OCI-LY7 (cell line): ENCODE measurements at regions not wholly inside any gene's neighbourhood (a gene's known extent, or its start where the extent isn't known, plus 50 kb on each side); places are given as distances from the start of the nearest gene placed in this dataset.

Experiments used
- BruUV-seq: library from RNA; stranded (reverse); fragments of 400-500 nt; replicated peaks from 2 replicates; lab custom pipeline; 2021; lab: Mats Ljungman, UMichigan
- CTCF ChIA-PET: fragments of 300-600 bp; sonication (Branson Sonifier 250); formaldehyde crosslinking; loops from one replicate; lab custom pipeline; 2022; ENCODE audit warnings: antibody characterized with exemption; ENCODE audit not compliant: unreplicated experiment; lab: Charles Lee
- POLR2A ChIA-PET: fragments of 300-600 bp; sonication (Branson Sonifier 250); formaldehyde crosslinking; loops from one replicate; lab custom pipeline; 2022; ENCODE audit warnings: antibody characterized with exemption; lab: Charles Lee
- DNase-seq: peaks from one replicate; pipeline ENCODE4 v3.0.0-alpha.2; 2015; ENCODE audit warnings: low spot score
- H2AFZ ChIP-seq: fragments of 200-600 bp; sonication (generic), shearing (Covaris generic); 2 replicates; pipeline ENCODE4 v1.6.1; 2014; ENCODE audit warnings: mild to moderate bottlenecking, antibody characterized with exemption, low read length, moderate library complexity
- H3K27ac ChIP-seq: fragments of 200-600 bp; sonication (generic); 2 replicates; pipeline ENCODE4 v1.5.1; 2014; ENCODE audit warnings: mixed run types, low read depth, mild to moderate bottlenecking, moderate library complexity, low read length, inconsistent platforms; ENCODE audit not compliant: poor library complexity, severe bottlenecking
- H3K36me3 ChIP-seq: fragments of 200-600 bp; sonication (generic); 2 replicates; pipeline ENCODE4 v1.6.1; 2014; ENCODE audit warnings: mild to moderate bottlenecking, antibody characterized with exemption, low read length, moderate library complexity, mixed read lengths; ENCODE audit not compliant: insufficient read depth
- H3K4me1 ChIP-seq: fragments of 200-600 bp; sonication (generic); 2 replicates; pipeline ENCODE4 v1.5.1; 2014; ENCODE audit warnings: mild to moderate bottlenecking, low read length; ENCODE audit not compliant: insufficient read depth, poor library complexity, severe bottlenecking
- H3K4me2 ChIP-seq: fragments of 200-600 bp; sonication (generic); 2 replicates; pipeline ENCODE4 v1.6.1; 2014; ENCODE audit warnings: mild to moderate bottlenecking, low read length
- H3K4me3 ChIP-seq: fragments of 200-600 bp; sonication (generic); 2 replicates; pipeline ENCODE4 v1.5.1; 2014; ENCODE audit warnings: mild to moderate bottlenecking, low read depth, low read length; ENCODE audit not compliant: poor library complexity, severe bottlenecking
- H3K79me2 ChIP-seq: fragments of 200-600 bp; sonication (generic); 2 replicates; pipeline ENCODE4 v1.6.1; 2016; ENCODE audit warnings: low read depth, mild to moderate bottlenecking, low read length, moderate library complexity, mixed read lengths; ENCODE audit not compliant: insufficient read depth
- H3K9me2 ChIP-seq: fragments of 200-600 bp; sonication (generic); 2 replicates; pipeline ENCODE4 v1.6.1; 2016; ENCODE audit warnings: mild to moderate bottlenecking, low read length, mixed read lengths; ENCODE audit not compliant: insufficient read depth
- H3K9me3 ChIP-seq: fragments of 200-600 bp; sonication (generic); 2 replicates; pipeline ENCODE4 v1.6.1; 2014; ENCODE audit warnings: mild to moderate bottlenecking, mixed run types, low read length, mixed read lengths
- H4K20me1 ChIP-seq: fragments of 200-600 bp; sonication (generic); 2 replicates; pipeline ENCODE4 v1.6.1; 2014; ENCODE audit warnings: mild to moderate bottlenecking, antibody characterized with exemption, low read length, moderate library complexity, mixed read lengths; ENCODE audit not compliant: insufficient read depth
- CTCF ChIP-seq: fragments of 200-600 bp; sonication (generic); conservative IDR thresholded peaks from 2 replicates; pipeline ENCODE4 v1.5.1; 2014; ENCODE audit warnings: mild to moderate bottlenecking, antibody characterized with exemption, low read length, moderate library complexity, mixed read lengths
- EZH2phosphoT487 ChIP-seq: fragments of 200-600 bp; sonication (generic); IDR thresholded peaks from 2 replicates; pipeline ENCODE4 v1.6.1; 2018; ENCODE audit warnings: low read depth, borderline replicate concordance, mild to moderate bottlenecking, mixed run types, antibody characterized with exemption, low read length, moderate library complexity, mixed read lengths
- intact Hi-C: fragments of 100-400 bp; cut with micrococcal nuclease; formaldehyde crosslinking; loops from one replicate; pipeline ENCODE4 v1.10.0; 2022; ENCODE audit not compliant: unreplicated experiment

GRCh38 chr15:35705030-35705883 lies 159.3 kb upstream of the DPH6 start:
- no peak overlapping the region for H3K27ac ChIP-seq
- TF ChIP-seq CTCF = no peak
- BruUV-seq = no TSS peak
- H4K20me1 ChIP-seq = no peaks in the 10 kb centered on the region
- no peak overlapping the region for H2AFZ ChIP-seq
- no peak for DNase-seq
- no peaks in the 10 kb centered on the region; the same call in 1 of the 2 replicates for H3K9me2 ChIP-seq
- CTCF ChIA-PET = no interaction called here
- no peaks in the 10 kb centered on the region for H3K4me1 ChIP-seq
- POLR2A ChIA-PET = interaction anchor here (0.7 kb wide), 2 partner anchors 19 to 26 kb away, joined by 3 read pairs; no protein-coding TSS in a partner anchor
- H3K9me3 ChIP-seq = no peaks in the 10 kb centered on the region
- no peaks in the 10 kb centered on the region for H3K36me3 ChIP-seq
- no peak overlapping the region for H3K4me2 ChIP-seq
- intact Hi-C loops = no loop called here
- no peaks in the 10 kb centered on the region for H3K79me2 ChIP-seq
- no peak overlapping the region for H3K4me3 ChIP-seq

GRCh38 chr15:35705884-35706585 lies 160.1 kb upstream of the DPH6 start:
- no peak overlapping the region for H3K4me3 ChIP-seq
- intact Hi-C loops = no loop called here
- H3K9me3 ChIP-seq = no peaks in the 10 kb centered on the region
- POLR2A ChIA-PET = interaction anchor here (0.7 kb wide), 2 partner anchors 18 to 26 kb away, joined by 3 read pairs; no protein-coding TSS in a partner anchor
- no peaks in the 10 kb centered on the region for H4K20me1 ChIP-seq
- DNase-seq = no peak
- H3K4me2 ChIP-seq = no peak overlapping the region
- no peaks in the 10 kb centered on the region; the same call in 1 of the 2 replicates for H3K9me2 ChIP-seq
- CTCF ChIA-PET = no interaction called here
- H3K79me2 ChIP-seq = no peaks in the 10 kb centered on the region
- H3K4me1 ChIP-seq = no peaks in the 10 kb centered on the region
- no peak overlapping the region for H2AFZ ChIP-seq
- no peaks in the 10 kb centered on the region for H3K36me3 ChIP-seq
- no peak overlapping the region for H3K27ac ChIP-seq
- no peak for TF ChIP-seq CTCF
- no peak for TF ChIP-seq EZH2phosphoT487
- BruUV-seq = no TSS peak
